Mesendoderm (in vitro differentiated cells): ENCODE measurements at regions not wholly inside any gene's neighbourhood (a gene's known extent, or its start where the extent isn't known, plus 50 kb on each side); places are given as distances from the start of the nearest gene placed in this dataset.

Experiments
- DNase-seq: peaks from one replicate; pipeline ENCODE4 v3.0.0; 2013
- H2AK5ac ChIP-seq: 2 replicates; pipeline ENCODE4 v1.6.1; 2013; ENCODE audit warnings: low read length, inconsistent platforms
- H2BK120ac ChIP-seq: 2 replicates; pipeline ENCODE4 v1.6.1; 2013; ENCODE audit warnings: low read depth, mild to moderate bottlenecking, low read length, moderate library complexity, mixed read lengths
- H2BK15ac ChIP-seq: replicated peaks from 2 replicates; pipeline ENCODE4 v1.6.1; 2013; ENCODE audit warnings: low read depth, mild to moderate bottlenecking, moderate library complexity
- H2BK5ac ChIP-seq: 2 replicates; pipeline ENCODE4 v1.6.1; 2013; ENCODE audit warnings: low read length, inconsistent platforms
- H3K18ac ChIP-seq: 2 replicates; pipeline ENCODE4 v1.6.1; 2013; ENCODE audit warnings: mild to moderate bottlenecking, low read length, mixed read lengths
- H3K23ac ChIP-seq: one replicate; pipeline ENCODE4 v1.6.1; 2013; ENCODE audit warnings: low read length
- H3K27ac ChIP-seq: 2 replicates; pipeline ENCODE4 v1.5.1; 2013; ENCODE audit warnings: low read depth, mild to moderate bottlenecking, inconsistent platforms, low read length, moderate library complexity
- H3K27me3 ChIP-seq: 2 replicates; pipeline ENCODE4 v1.6.1; 2013; ENCODE audit warnings: low read length, control low read depth, mild to moderate bottlenecking, inconsistent platforms; ENCODE audit not compliant: insufficient read depth, poor library complexity
- H3K36me3 ChIP-seq: 2 replicates; pipeline ENCODE4 v1.6.1; 2013; ENCODE audit warnings: low read length, inconsistent platforms; ENCODE audit not compliant: control insufficient read depth, insufficient read depth
- H3K4ac ChIP-seq: one replicate; pipeline ENCODE4 v1.6.1; 2013; ENCODE audit warnings: low read depth, mild to moderate bottlenecking, low read length, moderate library complexity
- H3K4me1 ChIP-seq: 2 replicates; pipeline ENCODE4 v1.6.1; 2013; ENCODE audit warnings: low read depth, low read length, inconsistent platforms; ENCODE audit not compliant: control insufficient read depth
- H3K4me2 ChIP-seq: 2 replicates; pipeline ENCODE4 v1.6.1; 2013; ENCODE audit warnings: low read length
- H3K4me3 ChIP-seq: 2 replicates; pipeline ENCODE4 v1.5.1; 2013; ENCODE audit warnings: mild to moderate bottlenecking, low read length
- H3K56ac ChIP-seq: one replicate; pipeline ENCODE4 v1.6.1; 2013; ENCODE audit warnings: low read length
- H3K79me1 ChIP-seq: 2 replicates; pipeline ENCODE4 v1.6.1; 2013; ENCODE audit warnings: low read length, inconsistent platforms
- H3K79me2 ChIP-seq: 2 replicates; pipeline ENCODE4 v1.6.1; 2013; ENCODE audit warnings: mild to moderate bottlenecking, low read length; ENCODE audit not compliant: control insufficient read depth, insufficient read depth
- H3K9ac ChIP-seq: 2 replicates; pipeline ENCODE4 v1.6.1; 2013; ENCODE audit warnings: low read length, inconsistent platforms
- H4K5ac ChIP-seq: one replicate; pipeline ENCODE4 v1.6.1; 2013; ENCODE audit warnings: low read length
- H4K8ac ChIP-seq: one replicate; pipeline ENCODE4 v1.6.1; 2013; ENCODE audit warnings: low read depth, mild to moderate bottlenecking, control low read depth, low read length, moderate library complexity
- WGBS: extraction: QIAGEN DNeasy Blood & Tissue Kit; methylation state at CpG from one replicate; pipeline ENCODE4 v1.1.7; 2013; ENCODE audit warnings: low lambda C conversion rate, missing lambda C conversion rate; ENCODE audit not compliant: insufficient coverage; ENCODE audit errors: extremely low coverage; 5-methylcytosine and 5-hydroxymethylcytosine counted together

GRCh38 chr1:103194984-103195383 lies 86.7 kb upstream of the COL11A1 start:
- no peak overlapping the region for H4K5ac ChIP-seq
- H3K4ac ChIP-seq: no peak overlapping the region
- H4K8ac ChIP-seq: no peak overlapping the region
- no peak overlapping the region for H3K4me2 ChIP-seq
- no peak overlapping the region for H3K23ac ChIP-seq
- no peak overlapping the region for H3K4me3 ChIP-seq
- no peaks in the 10 kb centered on the region for H3K27me3 ChIP-seq
- H3K9ac ChIP-seq: no peak overlapping the region
- no peak overlapping the region for H3K18ac ChIP-seq
- H2BK5ac ChIP-seq: no peak overlapping the region
- DNase-seq: no peak
- H2BK15ac ChIP-seq: no peak overlapping the region
- H3K36me3 ChIP-seq: no peaks in the 10 kb centered on the region
- H3K79me1 ChIP-seq: no peaks in the 10 kb centered on the region
- no peak overlapping the region for H3K27ac ChIP-seq
- H3K4me1 ChIP-seq: no peaks in the 10 kb centered on the region
- WGBS: no CpG with 5 or more reads among the region's 4 CpGs
- no peak overlapping the region for H2AK5ac ChIP-seq
- H3K79me2 ChIP-seq: no peaks in the 10 kb centered on the region
- no peak overlapping the region for H2BK120ac ChIP-seq
- H3K56ac ChIP-seq: no peak overlapping the region

DNA sequence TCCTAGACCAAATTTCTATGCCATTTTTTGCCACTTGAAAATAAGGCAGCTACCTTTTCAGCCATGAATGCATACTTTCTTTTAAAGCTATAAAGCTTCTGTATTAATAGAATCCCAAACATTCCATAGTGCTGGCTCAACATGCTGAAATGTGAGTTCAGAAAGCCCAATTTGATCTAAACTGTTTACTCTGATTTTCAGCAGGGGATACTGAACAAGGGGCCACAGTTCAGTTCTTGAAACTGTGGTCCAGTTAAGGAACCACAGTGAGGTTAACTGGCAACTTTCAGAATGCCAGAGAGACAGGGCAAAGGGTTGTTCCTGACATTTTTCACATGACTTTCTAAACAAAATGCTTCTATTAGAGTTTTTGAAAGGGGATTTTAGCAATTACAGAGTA lies 85.7 kb upstream of the COL11A1 start:
- no peak overlapping the region for H2BK5ac ChIP-seq
- H3K4me1 ChIP-seq: no peaks in the 10 kb centered on the region
- DNase-seq: no peak

GRCh38 chr1:103191327-103191726 lies 83.0 kb upstream of the COL11A1 start:
- Histone ChIP-seq H3K4me1 (no peaks in the 10 kb centered on the region), H4K5ac (no peak overlapping the region), H4K8ac (no peak overlapping the region), H3K4me3 (no peak overlapping the region), H3K79me1 (no peaks in the 10 kb centered on the region), H3K27ac (no peak overlapping the region), H3K18ac (no peak overlapping the region), H3K36me3 (no peaks in the 10 kb centered on the region), H3K9ac (no peak overlapping the region), H3K4me2 (no peak overlapping the region), H3K79me2 (no peaks in the 10 kb centered on the region), H2BK120ac (no peak overlapping the region), H3K27me3 (no peaks in the 10 kb centered on the region), H3K23ac (no peak overlapping the region), H2BK15ac (no peak overlapping the region), H3K4ac (no peak overlapping the region), H2AK5ac (no peak overlapping the region), H3K56ac (no peak overlapping the region), H2BK5ac (no peak overlapping the region)
- WGBS: no CpG with 5 or more reads among the region's 2 CpGs
- no peak for DNase-seq

More for the DNA sequence above, 85.7 kb upstream of the COL11A1 start:
- Histone ChIP-seq H3K23ac (no peak overlapping the region), H2AK5ac (no peak overlapping the region), H3K36me3 (no peaks in the 10 kb centered on the region), H3K4me2 (no peak overlapping the region), H3K79me2 (no peaks in the 10 kb centered on the region), H2BK15ac (no peak overlapping the region), H3K4me3 (no peak overlapping the region), H3K9ac (no peak overlapping the region), H3K27ac (no peak overlapping the region), H3K27me3 (no peaks in the 10 kb centered on the region), H3K18ac (no peak overlapping the region), H4K5ac (no peak overlapping the region), H4K8ac (no peak overlapping the region), H3K56ac (no peak overlapping the region), H2BK120ac (no peak overlapping the region), H3K4ac (no peak overlapping the region), H3K79me1 (no peaks in the 10 kb centered on the region)

- Histone ChIP-seq H3K27me3 (no peaks in the 10 kb centered on the region), H3K18ac (no peak overlapping the region), H2BK5ac (no peak overlapping the region), H3K23ac (no peak overlapping the region), H4K8ac (no peak overlapping the region), H3K4me1 (no peaks in the 10 kb centered on the region), H3K9ac (no peak overlapping the region), H3K4me3 (no peak overlapping the region), H3K27ac (no peak overlapping the region), H3K4ac (no peak overlapping the region), H4K5ac (no peak overlapping the region), H2AK5ac (no peak overlapping the region), H2BK15ac (no peak overlapping the region), H3K79me1 (no peaks in the 10 kb centered on the region), H3K4me2 (no peak overlapping the region), H3K56ac (no peak overlapping the region), H3K79me2 (no peaks in the 10 kb centered on the region), H3K36me3 (no peaks in the 10 kb centered on the region), H2BK120ac (no peak overlapping the region)
- DNase-seq: no peak
- WGBS: 100% methylated on average over 1 of the region's 2 CpGs
These were observed 82.4 kb upstream of the COL11A1 start for GRCh38 chr1:103190766-103191165.

DNA sequence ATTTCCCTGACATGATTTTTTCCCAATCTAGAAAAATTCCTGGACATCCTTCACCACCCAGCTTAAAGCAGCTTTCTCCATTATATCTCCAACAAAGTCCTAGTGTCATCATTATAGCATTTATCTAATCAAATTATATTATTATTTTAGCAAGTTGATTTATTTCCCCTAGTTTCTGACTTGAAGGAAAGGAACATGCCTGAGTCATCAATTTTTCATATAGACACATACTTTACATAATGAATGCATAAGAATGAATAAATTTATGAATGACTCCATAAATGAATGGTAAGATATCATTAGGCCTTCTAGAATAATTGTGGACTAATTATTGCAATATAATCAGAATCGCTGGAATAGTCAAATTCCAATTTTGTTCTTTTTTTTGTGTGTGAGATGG lies 79.4 kb upstream of the COL11A1 start:
- H3K23ac ChIP-seq: no peak overlapping the region
- H3K4ac ChIP-seq: no peak overlapping the region
- WGBS: no CpG with 5 or more reads among the region's 1 CpG
- no peaks in the 10 kb centered on the region for H3K27me3 ChIP-seq
- no peaks in the 10 kb centered on the region for H3K4me1 ChIP-seq
- H2BK5ac ChIP-seq: no peak overlapping the region
- H3K4me3 ChIP-seq: no peak overlapping the region
- no peaks in the 10 kb centered on the region for H3K79me1 ChIP-seq
- H2BK15ac ChIP-seq: no peak overlapping the region
- no peaks in the 10 kb centered on the region for H3K36me3 ChIP-seq
- H2AK5ac ChIP-seq: no peak overlapping the region
- H2BK120ac ChIP-seq: no peak overlapping the region
- H3K27ac ChIP-seq: no peak overlapping the region
- DNase-seq: no peak
- H3K18ac ChIP-seq: no peak overlapping the region
- no peaks in the 10 kb centered on the region for H3K79me2 ChIP-seq
- no peak overlapping the region for H3K4me2 ChIP-seq
- no peak overlapping the region for H4K5ac ChIP-seq
- no peak overlapping the region for H3K9ac ChIP-seq
- no peak overlapping the region for H3K56ac ChIP-seq
- no peak overlapping the region for H4K8ac ChIP-seq

GRCh38 chr1:103180660-103181059 lies 72.3 kb upstream of the COL11A1 start:
- Histone ChIP-seq H3K79me2 (no peaks in the 10 kb centered on the region), H3K79me1 (no peaks in the 10 kb centered on the region), H3K27ac (no peak overlapping the region), H3K56ac (no peak overlapping the region), H2BK15ac (no peak overlapping the region), H3K36me3 (no peaks in the 10 kb centered on the region), H4K8ac (no peak overlapping the region), H3K23ac (no peak overlapping the region), H3K4me1 (no peaks in the 10 kb centered on the region), H2BK120ac (no peak overlapping the region), H3K4me2 (no peak overlapping the region), H3K9ac (no peak overlapping the region), H3K4ac (no peak overlapping the region), H3K4me3 (no peak overlapping the region), H2AK5ac (no peak overlapping the region), H2BK5ac (no peak overlapping the region), H4K5ac (no peak overlapping the region), H3K27me3 (no peaks in the 10 kb centered on the region), H3K18ac (no peak overlapping the region)
- peak; percentile 6 for DNase-seq
- no CpG with 5 or more reads among the region's 3 CpGs for WGBS
